WTC11 (cell line): ENCODE measurements at regions not wholly inside any gene's neighbourhood (a gene's known extent, or its start where the extent isn't known, plus 50 kb on each side); places are given as distances from the start of the nearest gene placed in this dataset.

Experiments
- ATAC-seq: fragments of 200-7000 bp; cut with Tn5 transposase; 2 replicates; pipeline ENCODE4 v1.10.0; 2021; ENCODE audit warnings: mild to moderate bottlenecking, moderate library complexity
- CTCF ChIA-PET: fragments of 300-600 bp; sonication (Branson Sonifier 250); formaldehyde crosslinking; loops from one replicate; lab custom pipeline; 2021; ENCODE audit warnings: antibody characterized with exemption; lab: Charles Lee
- POLR2A ChIA-PET: fragments of 350-600 bp; sonication (Branson Sonifier 250); formaldehyde crosslinking; loops from one replicate; lab custom pipeline; 2021; ENCODE audit warnings: antibody characterized with exemption; lab: Charles Lee
- DNase-seq: peaks from one replicate; pipeline ENCODE4 v3.0.0; 2021; ENCODE audit warnings: low spot score
- H3K27ac Mint-ChIP-seq: 2 replicates; pipeline ENCODE4 v1.8.0; 2021; ENCODE audit warnings: mixed read lengths
- H3K27me3 Mint-ChIP-seq: 2 replicates; pipeline ENCODE4 v1.8.0; 2021; ENCODE audit warnings: low read depth, mild to moderate bottlenecking, moderate library complexity, mixed read lengths
- H3K36me3 Mint-ChIP-seq: 2 replicates; pipeline ENCODE4 v1.8.0; 2021; ENCODE audit warnings: mixed read lengths
- H3K4me1 Mint-ChIP-seq: 2 replicates; pipeline ENCODE4 v1.8.0; 2022; ENCODE audit warnings: mixed read lengths
- H3K4me3 Mint-ChIP-seq: 2 replicates; pipeline ENCODE4 v1.8.0; 2021; ENCODE audit warnings: mild to moderate bottlenecking, moderate library complexity, mixed read lengths
- H3K9me3 Mint-ChIP-seq: 2 replicates; pipeline ENCODE4 v1.8.0; 2021; ENCODE audit warnings: mixed read lengths
- ARID4B ChIP-seq: sonication (generic); formaldehyde crosslinking; IDR thresholded peaks from 2 replicates; pipeline ENCODE4 v1.8.0; 2023; ENCODE audit warnings: missing genetic modification reagents, mild to moderate bottlenecking, borderline replicate concordance
- ATF3 ChIP-seq: sonication (generic); formaldehyde crosslinking; conservative IDR thresholded peaks from 2 replicates; pipeline ENCODE4 v1.8.1; 2022; ENCODE audit warnings: mild to moderate bottlenecking, missing genetic modification reagents
- ELF4 ChIP-seq: sonication (generic); formaldehyde crosslinking; IDR thresholded peaks from 2 replicates; pipeline ENCODE4 v1.8.1; 2022; ENCODE audit warnings: low read depth, mild to moderate bottlenecking, moderate library complexity, missing genetic modification reagents
- EMX1 ChIP-seq: fragments of 250-450 bp; sonication (Bioruptor Pico); IDR thresholded peaks from 2 replicates; pipeline ENCODE4 v1.8.0; 2021; ENCODE audit warnings: mild to moderate bottlenecking
- ETV6 ChIP-seq: sonication (generic); formaldehyde crosslinking; IDR thresholded peaks from 2 replicates; pipeline ENCODE4 v1.8.1; 2022; ENCODE audit warnings: mild to moderate bottlenecking, missing genetic modification reagents
- GABPB1 ChIP-seq: sonication (generic); formaldehyde crosslinking; IDR thresholded peaks from 2 replicates; pipeline ENCODE4 v1.8.1; 2023; ENCODE audit warnings: mild to moderate bottlenecking, missing genetic modification reagents
- GTF2I ChIP-seq: fragments of 250-450 bp; sonication (Bioruptor Pico); conservative IDR thresholded peaks from 2 replicates; pipeline ENCODE4 v1.4.0; 2021; ENCODE audit warnings: mild to moderate bottlenecking
- IRF2 ChIP-seq: sonication (generic); formaldehyde crosslinking; IDR thresholded peaks from 2 replicates; pipeline ENCODE4 v1.8.0; 2022; ENCODE audit warnings: low read depth, missing genetic modification reagents, borderline replicate concordance
- MLX ChIP-seq: sonication (generic); formaldehyde crosslinking; IDR thresholded peaks from 2 replicates; pipeline ENCODE4 v1.8.1; 2023; ENCODE audit warnings: mild to moderate bottlenecking, missing genetic modification reagents, moderate library complexity
- MXD4 ChIP-seq: fragments of 250-450 bp; sonication (Bioruptor Pico); IDR thresholded peaks from 2 replicates; pipeline ENCODE4 v1.8.0; 2021; ENCODE audit warnings: mild to moderate bottlenecking, moderate library complexity, borderline replicate concordance
- NFYB ChIP-seq: sonication (generic); formaldehyde crosslinking; conservative IDR thresholded peaks from 2 replicates; pipeline ENCODE4 v1.8.0; 2022; ENCODE audit warnings: low read depth, missing genetic modification reagents
- PREB ChIP-seq: sonication (generic); formaldehyde crosslinking; IDR thresholded peaks from 2 replicates; pipeline ENCODE4 v1.8.1; 2022; ENCODE audit warnings: mild to moderate bottlenecking, missing genetic modification reagents, moderate library complexity, borderline replicate concordance
- STAT6 ChIP-seq: sonication (generic); formaldehyde crosslinking; conservative IDR thresholded peaks from 2 replicates; pipeline ENCODE4 v1.8.1; 2023; ENCODE audit warnings: mild to moderate bottlenecking, low read depth, missing genetic modification reagents, moderate library complexity
- TEAD1 ChIP-seq: sonication (generic); formaldehyde crosslinking; IDR thresholded peaks from 2 replicates; pipeline ENCODE4 v1.8.0; 2022; ENCODE audit warnings: mild to moderate bottlenecking, missing genetic modification reagents
- TP53 ChIP-seq: sonication (generic); formaldehyde crosslinking; IDR thresholded peaks from 2 replicates; pipeline ENCODE4 v1.8.1; 2023; ENCODE audit warnings: mild to moderate bottlenecking, missing genetic modification reagents
- ZNF138 ChIP-seq: sonication (generic); formaldehyde crosslinking; conservative IDR thresholded peaks from 2 replicates; pipeline ENCODE4 v1.8.1; 2022; ENCODE audit warnings: mild to moderate bottlenecking, moderate library complexity, missing genetic modification reagents
- ZNF263 ChIP-seq: sonication (generic); formaldehyde crosslinking; IDR thresholded peaks from 2 replicates; pipeline ENCODE4 v1.8.1; 2022; ENCODE audit warnings: low read depth, mild to moderate bottlenecking, moderate library complexity, missing genetic modification reagents
- ZNF512 ChIP-seq: sonication (generic); formaldehyde crosslinking; IDR thresholded peaks from 2 replicates; pipeline ENCODE4 v1.8.1; 2022; ENCODE audit warnings: missing genetic modification reagents, borderline replicate concordance
- ZNF532 ChIP-seq: fragments of 250-450 bp; sonication (Bioruptor Pico); IDR thresholded peaks from 2 replicates; pipeline ENCODE4 v1.9.0; 2021; ENCODE audit warnings: mild to moderate bottlenecking, borderline replicate concordance
- ZNF671 ChIP-seq: fragments of 250-450 bp; sonication (Bioruptor Pico); IDR thresholded peaks from 2 replicates; pipeline ENCODE4 v1.8.0; 2021; ENCODE audit warnings: mild to moderate bottlenecking

GRCh38 chr13:70634893-70635292 lies 526.6 kb upstream of the KLHL1 start:
- peaks cover 56% of the 10 kb centered on the region for H3K27me3 Mint-ChIP-seq
- DNase-seq (no peak), ATAC-seq (no peak)
- TF ChIP-seq ZNF138 (CRISPR knock-in tag): no peak
- no peak for TF ChIP-seq TP53
- no peak for TF ChIP-seq MXD4 (CRISPR knock-in tag)
- no peak for TF ChIP-seq PREB (CRISPR knock-in tag)
- TF ChIP-seq GABPB1 (CRISPR knock-in tag): no peak
- no peak for TF ChIP-seq ARID4B (CRISPR knock-in tag)
- no peaks in the 10 kb centered on the region for H3K36me3 Mint-ChIP-seq
- ChIA-PET CTCF (no interaction called here), POLR2A (no interaction called here)
- peaks cover 9% of the 10 kb centered on the region; the same call in 1 of the 2 replicates for H3K9me3 Mint-ChIP-seq
- peaks cover 6% of the 10 kb centered on the region for H3K4me1 Mint-ChIP-seq
- H3K27ac Mint-ChIP-seq: no peak overlapping the region
- H3K4me3 Mint-ChIP-seq: no peak overlapping the region

GRCh38 chr13:70630247-70630646 lies 522.0 kb upstream of the KLHL1 start:
- ATAC-seq (peak; percentile 95), DNase-seq (no peak)
- CTCF ChIA-PET: no interaction called here
- TF ChIP-seq STAT6 (CRISPR knock-in tag) (no peak), IRF2 (CRISPR knock-in tag) (no peak), ATF3 (no peak), ZNF532 (CRISPR knock-in tag) (no peak), ETV6 (CRISPR knock-in tag) (no peak), GTF2I (no peak), ZNF671 (no peak), ZNF263 (CRISPR knock-in tag) (no peak), ELF4 (CRISPR knock-in tag) (no peak), TEAD1 (CRISPR knock-in tag) (no peak), MLX (CRISPR knock-in tag) (no peak), NFYB (CRISPR knock-in tag) (no peak), EMX1 (CRISPR knock-in tag) (no peak), ZNF512 (CRISPR knock-in tag) (no peak)

More at GRCh38 chr13:70630247-70630646, 522.0 kb upstream of the KLHL1 start:
- POLR2A ChIA-PET: no interaction called here
- Mint-ChIP-seq H3K27ac (no peak overlapping the region), H3K4me1 (peaks cover 13% of the 10 kb centered on the region), H3K9me3 (no peaks in the 10 kb centered on the region), H3K27me3 (peaks cover 86% of the 10 kb centered on the region), H3K36me3 (no peaks in the 10 kb centered on the region), H3K4me3 (no peak overlapping the region)
